ENCODE measurements at regions not wholly inside any gene's neighbourhood (a gene's known extent, or its start where the extent isn't known, plus 50 kb on each side); places are given as distances from the start of the nearest gene placed in this dataset.

DNA sequence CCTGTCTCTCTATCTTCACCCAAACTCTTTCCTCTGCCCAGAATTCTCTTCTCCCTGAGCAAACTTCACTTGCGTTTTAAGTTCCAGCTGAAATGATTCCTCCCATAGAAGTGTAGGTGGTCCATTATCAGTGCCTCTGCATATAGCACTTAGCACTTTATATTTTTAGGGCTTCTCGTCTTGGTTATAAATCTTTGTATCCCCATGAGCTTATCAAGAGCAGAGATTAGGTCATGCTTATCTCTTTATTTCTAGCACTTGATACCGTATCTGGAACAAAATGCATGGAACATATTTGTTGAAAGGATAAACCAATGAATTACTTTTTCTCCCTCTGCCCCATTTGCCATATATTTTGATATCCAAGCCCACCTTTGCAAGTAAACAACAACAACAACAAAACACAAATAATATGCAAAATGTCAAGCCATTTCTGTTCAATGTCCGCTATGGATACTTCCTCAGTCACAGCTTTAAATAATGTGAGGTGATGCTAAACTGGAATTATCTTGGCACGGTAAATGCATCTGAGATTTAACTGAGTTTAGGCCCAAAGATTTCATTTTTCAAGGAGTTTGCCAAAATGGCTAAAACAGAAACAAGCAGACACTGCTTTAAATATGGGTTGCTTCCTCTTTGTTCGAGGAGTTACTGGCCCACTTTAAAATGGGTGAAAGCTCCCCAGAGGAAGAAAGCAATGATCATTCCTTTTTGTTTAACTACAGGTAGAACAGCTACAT lies 106.2 kb upstream of the STMND1 start:
- Histone ChIP-seq H3K9me3 (ENCODE audit: control insufficient read depth, low read depth, low read length) (no peaks in the 10 kb centered on the region), H3K27ac (ENCODE audit: insufficient read length, low read depth, low read length) (no peak overlapping the region), H2BK20ac (ENCODE audit: low read depth, low read length, poor library complexity, severe bottlenecking) (no peak overlapping the region), H3K9ac (ENCODE audit: extremely low read depth, insufficient read length, low read length) (no peak overlapping the region), H3K18ac (ENCODE audit: insufficient read length, low read depth, low read length) (no peak overlapping the region), H2AK5ac (ENCODE audit: insufficient read length, low read length) (no peak overlapping the region), H3K4me1 (ENCODE audit: insufficient read depth, low read length) (no peaks in the 10 kb centered on the region), H4K8ac (replicated peaks; ENCODE audit: insufficient read length, low read depth, low read length) (no peak overlapping the region), H3K14ac (ENCODE audit: insufficient read depth, low read length) (no peak overlapping the region), H2AFZ (ENCODE audit: low read length) (no peak overlapping the region), H3K79me2 (ENCODE audit: insufficient read depth, low read length) (no peaks in the 10 kb centered on the region), H2BK12ac (ENCODE audit: insufficient read length, low read depth, low read length) (no peak overlapping the region), H3K4me2 (ENCODE audit: insufficient read depth, insufficient read length, low read length) (no peak overlapping the region), H4K5ac (ENCODE audit: insufficient read length, low read depth, low read length) (no peak overlapping the region), H3K4ac (ENCODE audit: low read depth, low read length) (no peak overlapping the region), H2BK120ac (ENCODE audit: low read depth, low read length, poor library complexity, severe bottlenecking) (no peak overlapping the region), H3K79me1 (ENCODE audit: insufficient read depth, low read depth, low read length, poor library complexity, severe bottlenecking) (no peaks in the 10 kb centered on the region), H2BK5ac (ENCODE audit: insufficient read length, low read length) (no peak overlapping the region), H2BK15ac (ENCODE audit: low read depth, low read length) (no peak overlapping the region), H3T11ph (ENCODE audit: low read length) (no peak overlapping the region), H4K20me1 (ENCODE audit: control insufficient read depth, insufficient read depth, insufficient read length) (no peaks in the 10 kb centered on the region), H3K27me3 (ENCODE audit: insufficient read depth, low read length) (no peaks in the 10 kb centered on the region), H4K91ac (ENCODE audit: insufficient read length, low read depth, low read length) (no peak overlapping the region), H3K56ac (ENCODE audit: insufficient read length, low read depth, low read length) (no peak overlapping the region), H3K23ac (ENCODE audit: insufficient read length, low read depth, low read length) (no peak overlapping the region), H3K23me2 (ENCODE audit: insufficient read length, low read depth, low read length, poor library complexity, severe bottlenecking) (no peaks in the 10 kb centered on the region)
- Mint-ChIP-seq H3K4me3 (no peak overlapping the region), H3K36me3 (ENCODE audit: insufficient read depth in 1 of 3, low read depth in 3 of 3) (no peaks in the 10 kb centered on the region), H3K27me3 (ENCODE audit: low read depth) (peaks cover 4% of the 10 kb centered on the region), H3K4me1 (no peaks in the 10 kb centered on the region), H3K27ac (no peak overlapping the region), H3K9me3 (peaks cover 0 to under 1% of the 10 kb centered on the region in 2 experiments; a peak in 2 of 5 replicates)
- no peak for TF ChIP-seq CTCF (conservative IDR thresholded peaks at IDR 0.05)
- no peak for DNase-seq
- WGBS (ENCODE audit: extremely low coverage, insufficient read length, low lambda C conversion rate) = no CpG with 5 or more reads among the region's 6 CpGs
